ENCODE measurements at regions not wholly inside any gene's neighbourhood (a gene's known extent, or its start where the extent isn't known, plus 50 kb on each side); places are given as distances from the start of the nearest gene placed in this dataset.
A peak's percentile ranks its signal among the peaks of the same experiment; 100 is the strongest.

GRCh38 chr12:61610143-61610542 is 650.1 kb upstream of the USP15 start:
- no peak for TF ChIP-seq CTCF (conservative IDR thresholded peaks at IDR 0.05; ENCODE audit: low read depth, low read length)
- DNase-seq (ENCODE audit: low read depth): no peak
- H3K4me3 ChIP-seq (ENCODE audit: low read depth, low read length): no peak overlapping the region

GRCh38 chr12:61629702-61630101 is 630.5 kb upstream of the USP15 start:
- no peak overlapping the region for H3K4me3 ChIP-seq (ENCODE audit: low read depth, low read length)
- TF ChIP-seq CTCF (conservative IDR thresholded peaks at IDR 0.05; ENCODE audit: low read depth, low read length): no peak
- no peak for DNase-seq (ENCODE audit: low read depth)

- DNase-seq (ENCODE audit: low read depth): no peak
- H3K4me3 ChIP-seq (ENCODE audit: low read depth, low read length): no peak overlapping the region
- TF ChIP-seq CTCF (conservative IDR thresholded peaks at IDR 0.05; ENCODE audit: low read depth, low read length): no peak
Observed at GRCh38 chr12:61646639-61647038, 613.6 kb upstream of the USP15 start.

- H3K4me3 ChIP-seq (ENCODE audit: low read depth, low read length): no peak overlapping the region
- no peak for DNase-seq (ENCODE audit: low read depth)
- TF ChIP-seq CTCF (conservative IDR thresholded peaks at IDR 0.05; ENCODE audit: low read depth, low read length): no peak
Observed at GRCh38 chr12:61647566-61647965, 612.6 kb upstream of the USP15 start.

GRCh38 chr12:61652265-61652664 is 607.9 kb upstream of the USP15 start:
- TF ChIP-seq CTCF (conservative IDR thresholded peaks at IDR 0.05; ENCODE audit: low read depth, low read length): no peak

GRCh38 chr12:61654698-61655097 is 605.5 kb upstream of the USP15 start:
- no peak for DNase-seq (ENCODE audit: low read depth)
- peak; percentile 56 for TF ChIP-seq CTCF (conservative IDR thresholded peaks at IDR 0.05; ENCODE audit: low read depth, low read length)
- no peak overlapping the region for H3K4me3 ChIP-seq (ENCODE audit: low read depth, low read length)

More at GRCh38 chr12:61652265-61652664, 607.9 kb upstream of the USP15 start:
- H3K4me3 ChIP-seq (ENCODE audit: low read depth, low read length): no peak overlapping the region
- no peak for DNase-seq (ENCODE audit: low read depth)

- DNase-seq (ENCODE audit: low read depth): no peak
- H3K4me3 ChIP-seq (ENCODE audit: low read depth, low read length): no peak overlapping the region
- TF ChIP-seq CTCF (conservative IDR thresholded peaks at IDR 0.05; ENCODE audit: low read depth, low read length): no peak
Observed at GRCh38 chr12:61655241-61655640, 605.0 kb upstream of the USP15 start.

Data from epithelial cell of proximal tubule (primary cell).